Ovary (tissue), 3 donors: ENCODE measurements at regions not wholly inside any gene's neighbourhood (a gene's known extent, or its start where the extent isn't known, plus 50 kb on each side); places are given as distances from the start of the nearest gene placed in this dataset.

Experiments
- EP300 ChIP-seq: sonication (generic); formaldehyde crosslinking; IDR thresholded peaks from one replicate; pipeline ENCODE4 v1.6.1; 2017; ENCODE audit warnings: antibody characterized with exemption
- POLR2A ChIP-seq: fragments of 450-650 bp; IDR thresholded peaks from one replicate; pipeline ENCODE4 v1.6.1; 2017; ENCODE audit warnings: antibody characterized with exemption, mild to moderate bottlenecking, moderate library complexity
- TF ChIP-seq, protein P1 (sequence below), 3 donors: fragments of 450-650 bp in 2 of 3; fragments of 200-600 bp in 1 of 3; IDR thresholded peaks; one replicate each; pipeline versions ENCODE4 v1.5.1 to v1.8.0; 2016 to 2022; ENCODE audit warnings: antibody characterized with exemption in 3 of 3, mild to moderate bottlenecking in 1 of 3
- donor health status: DM: no; HTN: no; CAD: no.

DNA sequence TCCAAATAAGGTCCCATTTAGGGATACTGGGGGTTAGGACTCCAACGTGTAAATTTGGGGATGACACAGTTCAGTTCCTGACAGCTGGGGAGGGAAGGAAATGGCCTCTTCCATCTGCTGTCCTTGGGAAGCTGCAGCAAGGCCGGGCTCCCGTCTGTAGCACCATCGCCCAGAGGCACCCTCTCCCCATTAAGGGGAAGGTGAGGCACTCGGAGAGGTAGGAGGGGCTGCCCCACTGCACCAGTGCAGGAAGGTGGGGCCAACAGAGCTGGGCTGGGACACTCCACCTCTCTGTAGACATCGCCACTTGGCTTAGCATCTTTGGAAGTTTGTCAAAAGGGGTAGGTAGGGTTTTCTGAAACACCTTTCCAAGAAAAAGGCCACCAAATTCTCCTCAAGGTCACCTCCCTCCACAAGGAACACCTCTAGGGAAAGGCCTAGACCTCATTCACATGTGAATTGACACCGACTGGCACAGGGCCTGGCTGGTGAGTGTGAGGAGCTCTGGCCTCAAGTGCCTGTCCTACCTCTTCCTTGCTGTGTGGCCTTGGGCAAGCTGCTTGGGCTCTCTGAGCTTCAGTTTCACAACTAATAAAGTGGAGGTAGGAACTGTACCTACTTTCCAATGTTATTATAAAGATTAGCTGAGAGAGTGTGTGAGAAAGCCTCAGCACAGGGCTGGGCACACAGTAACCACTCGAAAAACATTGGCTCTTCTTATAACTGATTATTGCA lies 75.0 kb upstream of the NEURL1B start:
- TF ChIP-seq POLR2A (no peak), EP300 (no peak)
- TF ChIP-seq, protein P1, sequence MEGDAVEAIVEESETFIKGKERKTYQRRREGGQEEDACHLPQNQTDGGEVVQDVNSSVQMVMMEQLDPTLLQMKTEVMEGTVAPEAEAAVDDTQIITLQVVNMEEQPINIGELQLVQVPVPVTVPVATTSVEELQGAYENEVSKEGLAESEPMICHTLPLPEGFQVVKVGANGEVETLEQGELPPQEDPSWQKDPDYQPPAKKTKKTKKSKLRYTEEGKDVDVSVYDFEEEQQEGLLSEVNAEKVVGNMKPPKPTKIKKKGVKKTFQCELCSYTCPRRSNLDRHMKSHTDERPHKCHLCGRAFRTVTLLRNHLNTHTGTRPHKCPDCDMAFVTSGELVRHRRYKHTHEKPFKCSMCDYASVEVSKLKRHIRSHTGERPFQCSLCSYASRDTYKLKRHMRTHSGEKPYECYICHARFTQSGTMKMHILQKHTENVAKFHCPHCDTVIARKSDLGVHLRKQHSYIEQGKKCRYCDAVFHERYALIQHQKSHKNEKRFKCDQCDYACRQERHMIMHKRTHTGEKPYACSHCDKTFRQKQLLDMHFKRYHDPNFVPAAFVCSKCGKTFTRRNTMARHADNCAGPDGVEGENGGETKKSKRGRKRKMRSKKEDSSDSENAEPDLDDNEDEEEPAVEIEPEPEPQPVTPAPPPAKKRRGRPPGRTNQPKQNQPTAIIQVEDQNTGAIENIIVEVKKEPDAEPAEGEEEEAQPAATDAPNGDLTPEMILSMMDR (IDR thresholded peaks at IDR 0.05): no peak
